ENCODE measurements at regions not wholly inside any gene's neighbourhood (a gene's known extent, or its start where the extent isn't known, plus 50 kb on each side); places are given as distances from the start of the nearest gene placed in this dataset.

DNA sequence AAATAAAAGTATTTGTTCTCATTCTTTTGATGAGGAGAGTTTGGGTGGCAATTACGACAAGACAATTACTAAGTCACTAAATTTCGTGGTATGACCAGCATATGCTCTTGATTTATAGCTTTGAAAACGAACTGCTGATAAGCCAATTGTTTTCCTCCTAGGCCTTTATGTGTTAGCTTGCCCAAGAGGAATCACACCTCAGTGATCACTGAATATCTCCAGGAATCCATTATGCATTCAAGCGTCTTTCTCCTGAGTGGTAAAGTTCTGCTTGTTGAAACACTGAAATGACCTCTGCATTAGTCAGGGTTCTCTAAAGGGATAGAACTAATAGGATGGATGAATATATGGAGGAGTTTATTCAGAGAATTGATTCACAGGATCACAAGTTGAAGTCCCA is 677.7 kb upstream of the MEF2C start:
- TF ChIP-seq, protein P1, sequence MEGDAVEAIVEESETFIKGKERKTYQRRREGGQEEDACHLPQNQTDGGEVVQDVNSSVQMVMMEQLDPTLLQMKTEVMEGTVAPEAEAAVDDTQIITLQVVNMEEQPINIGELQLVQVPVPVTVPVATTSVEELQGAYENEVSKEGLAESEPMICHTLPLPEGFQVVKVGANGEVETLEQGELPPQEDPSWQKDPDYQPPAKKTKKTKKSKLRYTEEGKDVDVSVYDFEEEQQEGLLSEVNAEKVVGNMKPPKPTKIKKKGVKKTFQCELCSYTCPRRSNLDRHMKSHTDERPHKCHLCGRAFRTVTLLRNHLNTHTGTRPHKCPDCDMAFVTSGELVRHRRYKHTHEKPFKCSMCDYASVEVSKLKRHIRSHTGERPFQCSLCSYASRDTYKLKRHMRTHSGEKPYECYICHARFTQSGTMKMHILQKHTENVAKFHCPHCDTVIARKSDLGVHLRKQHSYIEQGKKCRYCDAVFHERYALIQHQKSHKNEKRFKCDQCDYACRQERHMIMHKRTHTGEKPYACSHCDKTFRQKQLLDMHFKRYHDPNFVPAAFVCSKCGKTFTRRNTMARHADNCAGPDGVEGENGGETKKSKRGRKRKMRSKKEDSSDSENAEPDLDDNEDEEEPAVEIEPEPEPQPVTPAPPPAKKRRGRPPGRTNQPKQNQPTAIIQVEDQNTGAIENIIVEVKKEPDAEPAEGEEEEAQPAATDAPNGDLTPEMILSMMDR (IDR thresholded peaks at IDR 0.05): no peak
- Histone ChIP-seq H3K27me3 (no peaks in the 10 kb centered on the region), H3K36me3 (no peaks in the 10 kb centered on the region), H3K4me3 (ENCODE audit: low read depth in 1 of 2, low read length in 1 of 2) (no peak overlapping the region), H3K9me3 (no peaks in the 10 kb centered on the region), H3K27ac (no peak overlapping the region), H3K4me1 (ENCODE audit: control insufficient read depth in 1 of 2, insufficient read depth in 1 of 2, low read depth in 1 of 2, low read length in 1 of 2) (no peaks in the 10 kb centered on the region)

DNA sequence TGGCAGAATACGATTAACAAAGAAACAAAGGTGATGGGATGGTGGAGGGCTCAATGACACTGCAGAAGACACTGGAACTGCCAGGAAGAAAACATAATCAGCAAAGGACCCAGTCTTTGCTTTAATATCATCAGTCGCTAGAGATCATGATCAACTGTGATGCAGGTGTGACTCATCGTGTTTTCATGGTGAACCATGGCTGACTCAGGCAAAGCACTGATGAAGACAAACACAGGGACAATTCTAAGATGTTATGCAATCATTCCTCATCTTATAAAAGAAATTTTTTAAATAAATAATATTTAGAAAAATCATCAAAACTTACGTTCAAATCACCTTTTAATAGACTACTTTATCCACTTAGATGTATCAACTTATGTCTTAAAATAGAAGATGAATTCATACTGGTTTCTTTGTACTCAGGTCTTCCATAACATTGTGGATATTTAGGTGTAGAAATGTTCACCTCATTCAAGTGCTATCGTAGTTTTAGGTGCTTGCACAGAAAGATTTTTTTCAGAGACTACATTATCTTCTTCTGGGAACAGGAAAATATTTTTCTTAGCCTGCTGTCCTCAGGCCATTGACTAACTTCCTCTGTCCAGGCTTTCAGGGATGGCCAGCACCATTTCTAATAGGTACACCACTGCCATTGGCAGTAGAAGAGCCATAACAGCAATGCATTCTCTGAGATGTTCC is 673.4 kb upstream of the MEF2C start:
- no peak overlapping the region for H3K27ac ChIP-seq

DNA sequence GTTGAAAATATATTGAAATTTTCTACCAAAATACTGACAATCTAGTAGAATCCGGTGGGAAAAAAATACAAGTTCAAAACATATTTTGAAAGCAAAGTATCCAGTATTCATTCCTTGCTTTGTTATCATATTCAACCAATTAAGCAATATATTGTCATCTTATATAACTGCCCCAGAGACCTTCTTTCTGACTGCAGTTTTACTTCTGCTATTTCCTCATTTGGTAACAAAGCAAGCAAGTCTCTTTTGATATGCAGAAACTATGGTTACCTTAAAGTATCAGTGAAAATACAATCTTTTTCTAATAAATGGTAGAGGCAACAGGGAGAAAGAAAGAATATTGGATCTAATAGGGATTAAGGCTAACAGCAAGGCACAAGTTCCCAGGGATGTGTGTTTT is 663.7 kb upstream of the MEF2C start:
- Histone ChIP-seq H3K4me3 (ENCODE audit: low read depth in 1 of 2, low read length in 1 of 2) (no peak overlapping the region), H3K27me3 (no peaks in the 10 kb centered on the region), H3K9me3 (no peaks in the 10 kb centered on the region)

More for the DNA sequence above, 673.4 kb upstream of the MEF2C start:
- no peaks in the 10 kb centered on the region for H3K27me3 ChIP-seq
- no peaks in the 10 kb centered on the region for H3K9me3 ChIP-seq
- no peak overlapping the region for H3K4me3 ChIP-seq (ENCODE audit: low read depth in 1 of 2, low read length in 1 of 2)
- no peaks in the 10 kb centered on the region for H3K36me3 ChIP-seq
- TF ChIP-seq, protein P1 (IDR thresholded peaks at IDR 0.05): no peak
- no peaks in the 10 kb centered on the region for H3K4me1 ChIP-seq (ENCODE audit: control insufficient read depth in 1 of 2, insufficient read depth in 1 of 2, low read depth in 1 of 2, low read length in 1 of 2)

DNA sequence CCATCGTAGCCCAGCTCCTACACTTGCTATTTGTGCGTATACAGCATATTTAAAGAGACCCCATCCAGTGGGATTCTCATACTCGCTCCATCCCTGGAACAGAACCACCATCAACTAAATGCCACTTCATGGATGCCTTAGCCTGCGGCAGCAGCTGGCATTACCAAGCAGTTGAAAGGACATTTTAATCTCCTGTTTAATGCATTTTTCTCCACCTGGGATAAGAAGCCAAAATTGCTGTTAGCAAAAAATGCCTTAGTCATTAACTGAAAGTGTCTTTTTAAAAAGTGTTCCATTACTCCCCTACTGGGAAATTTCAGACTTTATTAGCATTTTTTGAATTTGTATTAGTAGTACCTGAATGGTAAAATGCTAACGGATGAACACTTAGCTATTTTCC is 662.6 kb upstream of the MEF2C start:
- Histone ChIP-seq H3K4me1 (ENCODE audit: control insufficient read depth in 1 of 2, insufficient read depth in 1 of 2, low read depth in 1 of 2, low read length in 1 of 2) (no peaks in the 10 kb centered on the region), H3K27ac (no peak overlapping the region), H3K4me3 (ENCODE audit: low read depth in 1 of 2, low read length in 1 of 2) (no peak overlapping the region), H3K36me3 (no peaks in the 10 kb centered on the region), H3K27me3 (no peaks in the 10 kb centered on the region), H3K9me3 (no peaks in the 10 kb centered on the region)
- TF ChIP-seq, protein P1 (IDR thresholded peaks at IDR 0.05): no peak

More for the DNA sequence above, 663.7 kb upstream of the MEF2C start:
- TF ChIP-seq, protein P1 (IDR thresholded peaks at IDR 0.05): no peak
- H3K4me1 ChIP-seq (ENCODE audit: control insufficient read depth in 1 of 2, insufficient read depth in 1 of 2, low read depth in 1 of 2, low read length in 1 of 2): no peaks in the 10 kb centered on the region
- no peaks in the 10 kb centered on the region for H3K36me3 ChIP-seq
- H3K27ac ChIP-seq: no peak overlapping the region

DNA sequence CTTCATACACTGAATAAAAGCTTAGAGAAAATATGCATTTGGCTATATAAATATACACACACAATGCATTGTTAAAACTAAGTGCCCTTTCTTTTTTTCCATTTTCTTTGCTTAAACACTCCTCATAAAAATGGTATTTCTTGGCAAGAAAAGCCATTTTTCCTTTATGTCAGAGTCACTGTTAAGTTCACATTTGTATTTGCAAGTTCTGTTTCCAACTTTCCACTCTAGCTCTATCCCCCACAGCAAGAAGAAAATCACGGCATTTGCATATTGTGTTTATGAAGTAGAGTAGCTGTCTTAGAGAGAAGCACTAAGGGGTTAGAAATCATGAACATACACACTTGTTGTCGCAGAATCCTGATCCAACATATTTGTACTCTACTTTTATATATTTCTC is 662.1 kb upstream of the MEF2C start:
- Histone ChIP-seq H3K9me3 (no peaks in the 10 kb centered on the region), H3K27ac (no peak overlapping the region), H3K4me3 (ENCODE audit: low read depth in 1 of 2, low read length in 1 of 2) (no peak overlapping the region), H3K4me1 (ENCODE audit: control insufficient read depth in 1 of 2, insufficient read depth in 1 of 2, low read depth in 1 of 2, low read length in 1 of 2) (no peaks in the 10 kb centered on the region), H3K27me3 (no peaks in the 10 kb centered on the region), H3K36me3 (no peaks in the 10 kb centered on the region)
- TF ChIP-seq, protein P1 (IDR thresholded peaks at IDR 0.05): no peak

Data from neutrophil (primary cell).